ENCODE measurements at regions not wholly inside any gene's neighbourhood (a gene's known extent, or its start where the extent isn't known, plus 50 kb on each side); places are given as distances from the start of the nearest gene placed in this dataset.

GRCh38 chr5:22998774-22999173 lies 145.6 kb upstream of the CDH12 start:
- no peak for ATAC-seq
- H3K27ac Mint-ChIP-seq = no peak overlapping the region
- DNase-seq = no peak
- no peak overlapping the region for H3K4me3 Mint-ChIP-seq
- H3K27me3 Mint-ChIP-seq = no peaks in the 10 kb centered on the region
- no peaks in the 10 kb centered on the region for H3K4me1 Mint-ChIP-seq
- H3K36me3 Mint-ChIP-seq (ENCODE audit: low read depth) = no peaks in the 10 kb centered on the region
- no peaks in the 10 kb centered on the region for H3K9me3 Mint-ChIP-seq

DNA sequence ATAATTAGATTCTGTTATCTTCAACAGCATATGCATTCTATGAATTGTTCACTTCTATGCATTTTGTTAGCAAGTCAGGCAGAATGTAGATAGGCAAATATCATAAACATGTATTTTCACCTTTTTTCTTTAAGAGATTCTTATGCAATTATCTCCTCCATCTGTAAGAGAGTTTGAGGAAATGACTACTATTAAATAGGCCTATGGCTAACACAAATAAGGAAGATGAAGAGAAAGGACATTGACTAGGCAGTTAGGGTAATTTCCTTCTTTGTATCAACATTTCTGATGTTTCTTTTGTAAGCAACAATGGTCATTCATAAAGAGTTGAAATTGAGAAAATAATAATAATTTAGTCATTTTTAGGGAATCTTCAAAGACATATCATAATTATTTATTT lies 145.2 kb upstream of the CDH12 start:
- H3K4me3 Mint-ChIP-seq = no peak overlapping the region
- no peak overlapping the region for H3K27ac Mint-ChIP-seq
- H3K4me1 Mint-ChIP-seq = no peaks in the 10 kb centered on the region
- H3K27me3 Mint-ChIP-seq = no peaks in the 10 kb centered on the region
- no peaks in the 10 kb centered on the region for H3K9me3 Mint-ChIP-seq
- no peaks in the 10 kb centered on the region for H3K36me3 Mint-ChIP-seq (ENCODE audit: low read depth)
- no peak for ATAC-seq
- DNase-seq = no peak

- Mint-ChIP-seq H3K4me3 (no peak overlapping the region), H3K27me3 (no peaks in the 10 kb centered on the region), H3K9me3 (peaks cover 4% of the 10 kb centered on the region), H3K4me1 (no peaks in the 10 kb centered on the region), H3K27ac (no peak overlapping the region), H3K36me3 (ENCODE audit: low read depth) (no peaks in the 10 kb centered on the region)
- ATAC-seq (no peak), DNase-seq (no peak)
Measured at GRCh38 chr5:22988937-22989336, 135.8 kb upstream of the CDH12 start.

GRCh38 chr5:22986281-22986680 lies 133.1 kb upstream of the CDH12 start:
- Mint-ChIP-seq H3K27ac (no peak overlapping the region), H3K4me1 (no peaks in the 10 kb centered on the region), H3K4me3 (no peak overlapping the region), H3K27me3 (no peaks in the 10 kb centered on the region), H3K9me3 (no peaks in the 10 kb centered on the region), H3K36me3 (ENCODE audit: low read depth) (no peaks in the 10 kb centered on the region)
- DNase-seq (no peak), ATAC-seq (no peak)

DNA sequence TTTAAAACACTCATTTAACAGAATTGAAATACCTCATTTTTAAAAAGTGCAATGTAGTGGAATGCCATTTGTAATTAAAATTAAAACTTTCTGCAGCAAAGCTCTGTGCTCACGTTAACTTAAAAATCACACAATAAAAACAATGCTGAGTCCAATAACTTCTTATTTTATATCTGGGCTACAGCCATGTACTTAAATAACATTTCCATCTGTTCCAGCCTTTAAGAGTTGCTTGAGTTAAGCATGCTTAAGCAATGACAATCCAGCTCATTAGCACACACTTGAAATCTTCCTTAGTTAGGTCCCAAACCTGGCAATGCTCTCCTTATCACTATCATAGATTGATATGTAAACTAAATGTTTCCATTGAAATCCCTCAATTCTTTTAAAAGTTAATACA lies 132.3 kb upstream of the CDH12 start:
- no peak for ATAC-seq

DNA sequence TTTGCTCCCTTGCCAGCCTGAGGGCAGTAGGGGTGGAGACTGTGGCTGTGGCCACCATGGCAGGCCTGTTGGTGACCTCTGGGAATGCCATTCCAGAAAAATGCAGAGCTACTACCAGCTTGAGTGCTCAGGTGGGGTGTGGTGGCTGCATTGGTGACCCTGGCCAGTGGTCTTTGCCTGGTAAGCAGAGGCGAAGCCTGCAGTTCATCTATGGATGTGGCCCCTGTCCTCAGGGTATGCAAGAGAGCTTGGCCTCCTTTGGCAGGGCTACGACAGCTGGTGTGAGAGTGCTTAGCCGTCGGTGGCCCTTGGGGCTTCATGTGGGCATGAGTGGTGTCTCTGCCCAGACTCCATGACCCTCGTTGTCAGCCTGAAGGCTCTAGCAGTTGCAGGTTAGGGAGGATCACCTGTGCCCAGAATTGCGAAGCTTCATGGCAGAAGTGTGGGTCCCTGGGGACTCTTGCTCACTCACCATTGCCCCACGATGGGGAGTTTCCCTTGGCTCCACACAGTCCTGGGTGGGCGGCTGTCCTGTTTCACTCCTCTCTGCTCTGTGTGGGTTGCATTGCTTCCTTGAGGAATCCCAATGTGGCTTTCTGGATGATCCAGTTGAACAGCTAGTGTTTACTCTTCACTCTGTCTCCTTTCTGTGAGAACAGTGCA lies 117.9 kb upstream of the CDH12 start:
- ATAC-seq (no peak), DNase-seq (no peak)
- Mint-ChIP-seq H3K4me1 (peaks cover 2% of the 10 kb centered on the region), H3K9me3 (peaks cover 27% of the 10 kb centered on the region), H3K4me3 (no peak overlapping the region), H3K36me3 (ENCODE audit: low read depth) (no peaks in the 10 kb centered on the region), H3K27ac (no peak overlapping the region), H3K27me3 (no peaks in the 10 kb centered on the region)

More for the DNA sequence above, 132.3 kb upstream of the CDH12 start:
- H3K27me3 Mint-ChIP-seq = no peaks in the 10 kb centered on the region
- H3K27ac Mint-ChIP-seq = no peak overlapping the region
- DNase-seq = no peak
- H3K36me3 Mint-ChIP-seq (ENCODE audit: low read depth) = no peaks in the 10 kb centered on the region
- no peaks in the 10 kb centered on the region for H3K9me3 Mint-ChIP-seq
- H3K4me3 Mint-ChIP-seq = no peak overlapping the region
- H3K4me1 Mint-ChIP-seq = no peaks in the 10 kb centered on the region

- ATAC-seq = no peak
- DNase-seq = no peak
- H3K27me3 Mint-ChIP-seq = no peaks in the 10 kb centered on the region
- H3K36me3 Mint-ChIP-seq (ENCODE audit: low read depth) = no peaks in the 10 kb centered on the region
- peaks cover 29% of the 10 kb centered on the region for H3K9me3 Mint-ChIP-seq
- H3K27ac Mint-ChIP-seq = no peak overlapping the region
- H3K4me3 Mint-ChIP-seq = no peak overlapping the region
- H3K4me1 Mint-ChIP-seq = peaks cover 2% of the 10 kb centered on the region
Measured at GRCh38 chr5:22970491-22970890, 117.3 kb upstream of the CDH12 start.

GRCh38 chr5:22968386-22968785 lies 115.2 kb upstream of the CDH12 start:
- no peak overlapping the region for H3K27ac Mint-ChIP-seq
- H3K4me1 Mint-ChIP-seq = peaks cover 2% of the 10 kb centered on the region
- no peak for ATAC-seq
- H3K9me3 Mint-ChIP-seq = peaks cover 29% of the 10 kb centered on the region
- no peak overlapping the region for H3K4me3 Mint-ChIP-seq
- H3K27me3 Mint-ChIP-seq = no peaks in the 10 kb centered on the region
- DNase-seq = no peak
- H3K36me3 Mint-ChIP-seq (ENCODE audit: low read depth) = no peaks in the 10 kb centered on the region

GRCh38 chr5:22965960-22966359 lies 112.8 kb upstream of the CDH12 start:
- H3K9me3 Mint-ChIP-seq = peaks cover 32% of the 10 kb centered on the region
- H3K4me1 Mint-ChIP-seq = peaks cover 2% of the 10 kb centered on the region
- no peak overlapping the region for H3K27ac Mint-ChIP-seq
- no peaks in the 10 kb centered on the region for H3K27me3 Mint-ChIP-seq
- ATAC-seq (no peak), DNase-seq (no peak)
- no peaks in the 10 kb centered on the region for H3K36me3 Mint-ChIP-seq (ENCODE audit: low read depth)
- H3K4me3 Mint-ChIP-seq = no peak overlapping the region

DNA sequence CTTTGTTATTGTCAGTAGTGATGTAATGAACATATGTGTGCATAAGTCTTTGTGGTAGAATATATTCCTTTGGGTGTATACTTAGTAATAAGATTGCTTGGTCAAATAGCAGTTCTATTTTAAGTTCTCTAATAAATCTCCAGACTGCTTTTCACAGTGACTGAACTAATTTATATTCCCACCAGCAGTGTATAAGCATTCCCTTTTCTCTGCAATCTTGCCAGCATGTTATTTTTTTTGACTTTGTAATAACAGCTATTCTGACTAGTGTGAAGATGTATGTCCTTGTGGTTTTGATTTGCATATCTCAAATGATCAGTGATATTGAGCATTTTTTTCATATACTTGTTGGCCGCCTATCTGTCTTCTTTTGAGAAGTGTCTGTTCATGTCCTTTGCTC lies 111.5 kb upstream of the CDH12 start:
- Mint-ChIP-seq H3K4me3 (no peak overlapping the region), H3K27me3 (no peaks in the 10 kb centered on the region), H3K9me3 (peaks cover 38% of the 10 kb centered on the region), H3K4me1 (peaks cover 2% of the 10 kb centered on the region), H3K36me3 (ENCODE audit: low read depth) (no peaks in the 10 kb centered on the region), H3K27ac (no peak overlapping the region)
- ATAC-seq (no peak), DNase-seq (no peak)

GRCh38 chr5:22958462-22959262 lies 105.5 kb upstream of the CDH12 start:
- DNase-seq = no peak
- no peaks in the 10 kb centered on the region for H3K36me3 Mint-ChIP-seq (ENCODE audit: low read depth)

DNA sequence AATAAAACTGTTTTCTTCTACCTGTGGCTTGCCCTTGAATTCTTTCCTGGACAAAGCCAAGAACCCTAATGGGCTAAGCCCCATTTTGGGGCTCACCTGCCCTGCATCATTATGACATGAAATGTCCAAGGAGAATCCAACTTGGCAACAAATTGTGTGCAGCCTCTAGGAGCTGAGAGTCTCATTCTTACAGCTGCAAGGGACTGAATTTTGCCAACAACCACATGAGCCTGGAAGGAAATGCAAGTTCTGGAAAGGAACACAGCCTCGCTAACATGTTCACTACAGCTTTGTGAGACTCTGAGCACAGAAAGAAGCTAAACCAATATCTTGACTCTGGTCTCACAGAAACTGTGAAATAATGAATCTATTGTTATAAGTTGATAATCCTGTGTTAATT lies 94.8 kb upstream of the CDH12 start:
- Mint-ChIP-seq H3K4me1 (no peaks in the 10 kb centered on the region), H3K4me3 (no peak overlapping the region), H3K9me3 (peaks cover 13% of the 10 kb centered on the region), H3K27ac (no peak overlapping the region), H3K36me3 (ENCODE audit: low read depth) (no peaks in the 10 kb centered on the region), H3K27me3 (no peaks in the 10 kb centered on the region)
- ATAC-seq = no peak
- DNase-seq = no peak

More at GRCh38 chr5:22958462-22959262, 105.5 kb upstream of the CDH12 start:
- Mint-ChIP-seq H3K27me3 (no peaks in the 10 kb centered on the region), H3K4me1 (no peaks in the 10 kb centered on the region), H3K9me3 (peaks cover 13% of the 10 kb centered on the region), H3K4me3 (no peak overlapping the region), H3K27ac (no peak overlapping the region)
- no peak for ATAC-seq

GRCh38 chr5:22938362-22938761 lies 85.2 kb upstream of the CDH12 start:
- ATAC-seq (no peak), DNase-seq (no peak)
- Mint-ChIP-seq H3K9me3 (peaks cover 12% of the 10 kb centered on the region), H3K4me1 (no peaks in the 10 kb centered on the region), H3K36me3 (ENCODE audit: low read depth) (no peaks in the 10 kb centered on the region), H3K27me3 (no peaks in the 10 kb centered on the region), H3K4me3 (no peak overlapping the region), H3K27ac (no peak overlapping the region)

GRCh38 chr5:22928821-22929482 lies 75.8 kb upstream of the CDH12 start:
- Mint-ChIP-seq H3K9me3 (peaks cover 16% of the 10 kb centered on the region), H3K27me3 (no peaks in the 10 kb centered on the region), H3K4me1 (no peaks in the 10 kb centered on the region), H3K36me3 (ENCODE audit: low read depth) (no peaks in the 10 kb centered on the region), H3K27ac (no peak overlapping the region), H3K4me3 (no peak overlapping the region)
- DNase-seq (no peak), ATAC-seq (no peak)

GRCh38 chr5:22926574-22926973 lies 73.4 kb upstream of the CDH12 start:
- Mint-ChIP-seq H3K27ac (no peak overlapping the region), H3K4me1 (no peaks in the 10 kb centered on the region), H3K9me3 (peaks cover 4% of the 10 kb centered on the region), H3K36me3 (ENCODE audit: low read depth) (no peaks in the 10 kb centered on the region), H3K27me3 (no peaks in the 10 kb centered on the region), H3K4me3 (no peak overlapping the region)
- DNase-seq = no peak
- ATAC-seq = no peak
